ENCODE measurements at regions not wholly inside any gene's neighbourhood (a gene's known extent, or its start where the extent isn't known, plus 50 kb on each side); places are given as distances from the start of the nearest gene placed in this dataset.

GRCh38 chr3:187808527-187808895 lies 63.2 kb upstream of the BCL6 start:
- no peak for TF ChIP-seq CTCF (IDR thresholded peaks at IDR 0.05 in 2 of 3, conservative IDR thresholded peaks at IDR 0.05 in 1 of 3; ENCODE audit: control insufficient read depth in 2 of 3, extremely low read depth in 1 of 3, insufficient read depth in 1 of 3, low read depth in 3 of 3, low read length in 3 of 3)
- no peak for TF ChIP-seq KDM1A (IDR thresholded peaks at IDR 0.05; ENCODE audit: borderline replicate concordance)
- no peak for TF ChIP-seq ZNF217 (IDR thresholded peaks at IDR 0.05)
- TF ChIP-seq IKZF1 (conservative IDR thresholded peaks at IDR 0.05): no peak
- no peak for TF ChIP-seq JUND (IDR thresholded peaks at IDR 0.05; ENCODE audit: low read depth, low read length)
- TF ChIP-seq POLR2AphosphoS5 (IDR thresholded peaks at IDR 0.05; ENCODE audit: low read length): no peak
- no peak for TF ChIP-seq NR2C2 (IDR thresholded peaks at IDR 0.05; ENCODE audit: borderline replicate concordance, control insufficient read depth, insufficient read length, low read depth)
